Fibroblast of gingiva (primary cell): ENCODE measurements at regions not wholly inside any gene's neighbourhood (a gene's known extent, or its start where the extent isn't known, plus 50 kb on each side); places are given as distances from the start of the nearest gene placed in this dataset.

Experiments used
- DNase-seq: peaks from one replicate; pipeline ENCODE4 v3.0.0-alpha.2; 2011; ENCODE audit warnings: low read depth

GRCh38 chr20:16115911-16116552, 457.2 kb downstream of the KIF16B start:
- DNase-seq = no peak

DNA sequence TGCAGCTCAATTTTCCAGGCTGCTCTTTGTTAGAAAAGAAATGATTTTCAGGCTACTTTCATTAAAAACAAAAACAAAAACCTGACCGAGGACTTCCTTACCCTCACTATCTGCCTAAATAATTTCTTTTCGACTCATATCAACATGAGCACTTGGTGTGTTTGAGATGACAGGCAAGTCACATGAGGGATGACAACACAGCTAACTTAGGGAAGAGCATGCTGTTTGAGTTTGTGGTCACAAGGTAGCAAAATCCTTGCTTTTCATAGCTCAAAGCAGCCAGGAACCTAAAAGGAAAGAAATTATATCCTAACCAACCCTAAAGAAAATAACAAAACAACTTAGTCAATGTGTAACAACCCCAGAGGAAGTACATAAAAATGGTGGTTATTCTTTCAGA, 459.5 kb downstream of the KIF16B start:
- no peak for DNase-seq

- no peak for DNase-seq
Measured at GRCh38 chr20:16111852-16112412, 461.3 kb downstream of the KIF16B start.

DNA sequence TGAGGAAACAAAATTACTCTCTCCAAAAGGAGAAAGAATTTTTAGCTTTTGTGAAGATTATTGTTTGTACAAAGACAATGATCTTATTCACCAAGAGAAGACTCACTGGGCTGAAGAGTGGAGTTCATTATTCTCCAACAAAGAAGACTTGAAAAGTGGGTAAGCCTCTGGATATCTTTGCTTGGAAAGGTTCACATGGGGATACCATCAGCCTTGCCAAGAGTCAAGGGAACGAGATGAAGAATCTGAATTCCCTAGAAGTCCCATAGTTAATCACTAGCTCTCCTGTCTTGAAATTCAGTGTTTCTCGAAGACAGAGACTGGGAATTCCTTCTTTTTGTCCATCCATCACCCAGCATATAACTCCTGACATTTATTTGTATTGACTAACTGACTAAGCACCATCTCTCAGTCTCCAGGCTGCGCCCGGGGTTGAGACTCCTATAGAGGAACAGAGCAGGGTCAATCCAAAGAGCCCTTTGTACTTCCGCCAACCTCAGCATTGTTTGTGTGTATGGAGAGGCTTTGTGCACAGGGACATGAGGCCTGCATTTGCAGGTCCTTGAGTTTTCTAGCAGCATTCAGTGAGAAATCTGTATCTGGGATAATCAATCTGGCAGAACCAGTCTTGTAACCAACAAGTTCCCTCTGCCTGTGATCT, 461.9 kb downstream of the KIF16B start:
- no peak for DNase-seq

DNA sequence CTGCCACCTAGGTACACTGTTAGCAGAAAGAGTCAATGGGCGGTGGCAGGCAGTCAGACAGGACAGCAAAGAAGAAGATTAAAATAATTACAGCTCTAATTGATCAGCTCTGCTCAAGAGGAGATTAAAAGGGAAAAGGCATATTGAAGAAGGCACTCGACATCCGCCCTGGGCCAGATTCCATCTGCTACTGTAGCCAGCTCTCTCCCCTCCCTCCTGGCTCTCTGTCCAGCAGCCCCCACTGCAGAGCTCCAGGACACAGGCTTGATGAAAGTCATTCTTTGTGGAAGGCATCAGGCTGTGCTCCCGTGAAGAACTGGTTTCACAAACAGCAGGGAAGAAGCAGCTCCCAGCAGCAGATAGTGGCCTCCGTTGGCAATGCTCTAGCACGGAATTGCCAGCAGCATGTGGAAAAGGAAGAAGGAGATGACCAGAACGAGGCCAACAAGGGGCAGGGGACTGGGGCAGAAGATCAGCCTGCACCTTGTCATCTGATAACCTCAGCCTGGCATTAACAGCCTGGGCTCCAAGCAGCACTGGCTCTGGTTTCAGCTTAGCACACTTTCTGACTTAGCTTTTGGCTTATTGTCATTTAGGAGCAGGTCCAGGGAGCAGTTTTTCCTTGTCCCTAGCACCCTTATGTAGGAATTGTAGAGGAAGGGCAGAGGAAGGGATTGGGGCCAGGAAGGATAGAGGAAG, 465.9 kb downstream of the KIF16B start:
- DNase-seq = no peak

DNA sequence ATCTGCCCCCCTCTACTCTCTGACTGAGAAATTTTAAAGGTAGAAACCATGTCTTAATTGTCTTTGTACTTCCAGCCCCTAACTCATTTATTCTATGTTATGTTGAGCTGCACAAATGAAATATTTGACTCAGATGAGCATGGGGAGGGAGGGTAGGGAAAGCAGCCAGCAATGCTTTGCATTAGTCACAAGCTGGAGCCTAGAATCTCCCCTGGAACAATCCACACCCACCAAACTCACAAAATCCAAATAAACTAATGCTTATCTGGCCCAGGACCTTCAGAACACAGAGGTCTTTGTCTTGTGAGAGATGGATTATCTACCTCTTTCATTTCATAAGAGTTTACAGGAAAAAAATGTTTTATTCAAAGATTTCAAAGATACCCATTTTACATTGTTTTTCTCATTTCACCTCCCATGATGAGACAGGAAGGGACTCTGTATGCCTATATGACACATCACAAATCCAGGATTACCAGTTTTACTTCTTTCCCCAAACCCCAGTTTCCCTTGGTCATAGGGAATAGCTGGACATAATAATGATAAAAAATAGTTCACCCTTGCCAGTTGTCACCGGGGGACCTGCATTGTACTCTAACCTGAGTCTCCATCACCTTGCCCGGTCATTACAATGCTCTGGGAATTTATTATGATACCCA, 466.9 kb downstream of the KIF16B start:
- DNase-seq = no peak

- no peak for DNase-seq
Measured at GRCh38 chr20:16104783-16105182, 468.5 kb downstream of the KIF16B start.
